HEK293 (cell line): ENCODE measurements at regions not wholly inside any gene's neighbourhood (a gene's known extent, or its start where the extent isn't known, plus 50 kb on each side); places are given as distances from the start of the nearest gene placed in this dataset.

Experiments used
- CTCF ChIA-PET: fragments of 350-600 bp; formaldehyde crosslinking; extraction: SDS; loops from one replicate; lab custom pipeline; 2021; ENCODE audit warnings: antibody characterized with exemption; lab: Yijun Ruan, JAX
- POLR2A ChIA-PET: fragments of 300-600 bp; formaldehyde crosslinking; extraction: SDS; loops from one replicate; lab custom pipeline; 2020; ENCODE audit warnings: antibody characterized with exemption, inconsistent platforms; lab: Yijun Ruan, JAX
- H3K27ac ChIP-seq: fragments of 200-500 bp; sonication (Bioruptor generic); 2 replicates; pipeline ENCODE4 v1.5.1; 2014; ENCODE audit warnings: low read depth, low read length, control low read depth, inconsistent platforms; ENCODE audit errors: extremely low read depth
- H3K36me3 ChIP-seq, 2 experiments: fragments of 200-500 bp in 1 of 2; sonication (Bioruptor generic) in 1 of 2; 1 replicate in 1 of 2; 2 replicates in 1 of 2; pipeline ENCODE4 v1.5.1; 2014 to 2017; ENCODE audit warnings: inconsistent platforms in 2 of 2, low read length in 2 of 2; ENCODE audit not compliant: control insufficient read depth in 2 of 2, insufficient read depth in 1 of 2
- H3K4me1 ChIP-seq: fragments of 200-500 bp; sonication (Bioruptor generic); 2 replicates; pipeline ENCODE4 v1.5.1; 2014; ENCODE audit warnings: mild to moderate bottlenecking, low read length, inconsistent platforms; ENCODE audit not compliant: control insufficient read depth, insufficient read depth
- H3K4me3 ChIP-seq: 2 replicates; pipeline ENCODE4 v1.5.1; 2011; ENCODE audit warnings: low read depth, mild to moderate bottlenecking, control low read depth, low read length, moderate library complexity
- H3K9me3 ChIP-seq: fragments of 200-500 bp; sonication (Bioruptor generic); 2 replicates; pipeline ENCODE4 v1.5.1; 2014; ENCODE audit warnings: low read depth, low read length, inconsistent platforms; ENCODE audit not compliant: control insufficient read depth, insufficient read depth
- GLIS2 ChIP-seq: fragments of 450-650 bp; formaldehyde crosslinking; IDR thresholded peaks from 2 replicates; pipeline ENCODE4 v1.5.1; 2016; ENCODE audit warnings: missing biosample characterization, missing genetic modification characterization
- SP7 ChIP-seq: fragments of 450-650 bp; formaldehyde crosslinking; IDR thresholded peaks from 2 replicates; pipeline ENCODE4 v1.5.1; 2016; ENCODE audit warnings: missing biosample characterization, missing genetic modification characterization
- YY2 ChIP-seq: fragments of 450-650 bp; formaldehyde crosslinking; IDR thresholded peaks from 2 replicates; pipeline ENCODE4 v1.5.1; 2016; ENCODE audit warnings: missing biosample characterization, missing genetic modification characterization
- ZEB2 ChIP-seq: fragments of 450-650 bp; formaldehyde crosslinking; IDR thresholded peaks from 2 replicates; pipeline ENCODE4 v1.5.1; 2016; ENCODE audit warnings: missing biosample characterization, missing genetic modification characterization
- ZFP3 ChIP-seq: fragments of 450-650 bp; formaldehyde crosslinking; IDR thresholded peaks from 2 replicates; pipeline ENCODE4 v1.5.1; 2016; ENCODE audit warnings: low read depth, missing biosample characterization, missing genetic modification characterization
- ZNF174 ChIP-seq: fragments of 450-650 bp; formaldehyde crosslinking; IDR thresholded peaks from 2 replicates; pipeline ENCODE4 v1.5.0; 2017; ENCODE audit warnings: missing biosample characterization, mild to moderate bottlenecking, missing genetic modification characterization
- ZNF214 ChIP-seq: fragments of 450-650 bp; formaldehyde crosslinking; IDR thresholded peaks from 2 replicates; pipeline ENCODE4 v1.5.1; 2017; ENCODE audit warnings: missing biosample characterization, mild to moderate bottlenecking, missing genetic modification characterization, borderline replicate concordance
- ZNF223 ChIP-seq: fragments of 450-650 bp; formaldehyde crosslinking; IDR thresholded peaks from 2 replicates; pipeline ENCODE4 v1.5.1; 2016; ENCODE audit warnings: missing biosample characterization, missing genetic modification characterization
- ZNF366 ChIP-seq: fragments of 450-650 bp; formaldehyde crosslinking; conservative IDR thresholded peaks from 2 replicates; pipeline ENCODE4 v1.5.1; 2016; ENCODE audit warnings: missing biosample characterization, missing genetic modification characterization
- ZNF404 ChIP-seq: fragments of 450-650 bp; formaldehyde crosslinking; IDR thresholded peaks from 2 replicates; pipeline ENCODE4 v1.5.1; 2017; ENCODE audit warnings: missing biosample characterization, missing genetic modification characterization
- ZNF423 ChIP-seq: fragments of 450-650 bp; formaldehyde crosslinking; IDR thresholded peaks from 2 replicates; pipeline ENCODE4 v1.5.1; 2016; ENCODE audit warnings: missing biosample characterization, missing genetic modification characterization
- ZNF529 ChIP-seq: fragments of 450-650 bp; formaldehyde crosslinking; IDR thresholded peaks from 2 replicates; pipeline ENCODE4 v1.5.1; 2017; ENCODE audit warnings: missing genetic modification characterization, missing biosample characterization; ENCODE audit not compliant: insufficient replicate concordance
- ZNF677 ChIP-seq: fragments of 450-650 bp; IDR thresholded peaks from 2 replicates; pipeline ENCODE4 v1.5.0; 2018; ENCODE audit warnings: missing biosample characterization, mild to moderate bottlenecking, missing genetic modification characterization, moderate library complexity
- ZNF707 ChIP-seq: fragments of 450-650 bp; formaldehyde crosslinking; IDR thresholded peaks from 2 replicates; pipeline ENCODE4 v1.5.1; 2016; ENCODE audit warnings: missing biosample characterization, missing genetic modification characterization
- ZNF76 ChIP-seq: fragments of 450-650 bp; formaldehyde crosslinking; IDR thresholded peaks from 2 replicates; pipeline ENCODE4; 2016; ENCODE audit warnings: low read depth, missing biosample characterization, missing genetic modification characterization, borderline replicate concordance
- ZSCAN16 ChIP-seq: fragments of 450-650 bp; formaldehyde crosslinking; IDR thresholded peaks from 2 replicates; pipeline ENCODE4 v1.5.1; 2016; ENCODE audit warnings: missing biosample characterization, missing genetic modification characterization
- TF ChIP-seq, protein P1 (sequence below): fragments of 450-650 bp; formaldehyde crosslinking; IDR thresholded peaks from 2 replicates; pipeline ENCODE4 v1.5.1; 2017; ENCODE audit warnings: missing biosample characterization, missing genetic modification characterization
- TF ChIP-seq, protein P2 (sequence below): fragments of 450-650 bp; formaldehyde crosslinking; IDR thresholded peaks from 2 replicates; pipeline ENCODE4 v1.5.1; 2017; ENCODE audit warnings: missing biosample characterization, mild to moderate bottlenecking, missing genetic modification characterization, moderate library complexity
- TF ChIP-seq, protein P3 (sequence below): fragments of 450-650 bp; formaldehyde crosslinking; IDR thresholded peaks from 2 replicates; pipeline ENCODE4 v1.5.0; 2017; ENCODE audit warnings: missing biosample characterization, missing genetic modification characterization, borderline replicate concordance
- TF ChIP-seq, protein P4 (sequence below): fragments of 450-650 bp; IDR thresholded peaks from 2 replicates; pipeline ENCODE4 v1.5.1; 2018; ENCODE audit warnings: missing biosample characterization, mild to moderate bottlenecking, missing genetic modification characterization
- TF ChIP-seq, protein P5 (sequence below): fragments of 450-650 bp; formaldehyde crosslinking; IDR thresholded peaks from 2 replicates; pipeline ENCODE4 v1.5.1; 2016; ENCODE audit warnings: missing biosample characterization, missing genetic modification characterization, low read depth

DNA sequence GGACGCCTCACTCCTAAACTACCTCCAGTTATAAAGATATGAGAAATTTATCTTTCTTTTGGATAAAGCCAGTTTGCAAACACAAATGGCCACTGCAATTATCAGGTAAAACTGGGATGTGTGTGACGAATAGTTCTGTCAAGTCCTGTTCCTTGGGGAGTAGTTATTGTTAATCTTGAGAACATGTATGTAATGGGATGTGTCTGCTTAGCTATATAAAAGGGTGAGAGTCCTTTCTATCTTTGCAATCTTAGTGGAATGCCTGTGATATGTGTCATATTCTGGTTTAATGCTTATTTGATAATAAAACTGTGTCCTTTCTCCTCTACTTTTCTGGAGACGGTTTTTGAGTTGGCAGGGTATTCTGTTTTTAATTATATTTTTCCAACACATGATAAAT lies 56.1 kb upstream of the PKP2 start:
- CTCF ChIA-PET = no interaction called here
- TF ChIP-seq ZNF707 (tag by site-specific recombination) (no peak), ZEB2 (no peak), ZNF174 (tag by site-specific recombination) (no peak), ZNF223 (no peak), ZNF214 (no peak), ZNF76 (tag by site-specific recombination) (no peak), ZNF423 (tag by site-specific recombination) (no peak), ZFP3 (tag by site-specific recombination) (no peak), ZNF404 (tag by site-specific recombination) (no peak), ZSCAN16 (no peak), GLIS2 (no peak), SP7 (tag by site-specific recombination) (no peak)
- TF ChIP-seq, protein P1, sequence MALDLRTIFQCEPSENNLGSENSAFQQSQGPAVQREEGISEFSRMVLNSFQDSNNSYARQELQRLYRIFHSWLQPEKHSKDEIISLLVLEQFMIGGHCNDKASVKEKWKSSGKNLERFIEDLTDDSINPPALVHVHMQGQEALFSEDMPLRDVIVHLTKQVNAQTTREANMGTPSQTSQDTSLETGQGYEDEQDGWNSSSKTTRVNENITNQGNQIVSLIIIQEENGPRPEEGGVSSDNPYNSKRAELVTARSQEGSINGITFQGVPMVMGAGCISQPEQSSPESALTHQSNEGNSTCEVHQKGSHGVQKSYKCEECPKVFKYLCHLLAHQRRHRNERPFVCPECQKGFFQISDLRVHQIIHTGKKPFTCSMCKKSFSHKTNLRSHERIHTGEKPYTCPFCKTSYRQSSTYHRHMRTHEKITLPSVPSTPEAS (tag by site-specific recombination) = no peak
- TF ChIP-seq, protein P2, sequence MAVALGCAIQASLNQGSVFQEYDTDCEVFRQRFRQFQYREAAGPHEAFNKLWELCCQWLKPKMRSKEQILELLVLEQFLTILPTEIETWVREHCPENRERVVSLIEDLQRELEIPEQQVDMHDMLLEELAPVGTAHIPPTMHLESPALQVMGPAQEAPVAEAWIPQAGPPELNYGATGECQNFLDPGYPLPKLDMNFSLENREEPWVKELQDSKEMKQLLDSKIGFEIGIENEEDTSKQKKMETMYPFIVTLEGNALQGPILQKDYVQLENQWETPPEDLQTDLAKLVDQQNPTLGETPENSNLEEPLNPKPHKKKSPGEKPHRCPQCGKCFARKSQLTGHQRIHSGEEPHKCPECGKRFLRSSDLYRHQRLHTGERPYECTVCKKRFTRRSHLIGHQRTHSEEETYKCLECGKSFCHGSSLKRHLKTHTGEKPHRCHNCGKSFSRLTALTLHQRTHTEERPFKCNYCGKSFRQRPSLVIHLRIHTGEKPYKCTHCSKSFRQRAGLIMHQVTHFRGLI (tag by site-specific recombination) = no peak
- TF ChIP-seq, protein P3, sequence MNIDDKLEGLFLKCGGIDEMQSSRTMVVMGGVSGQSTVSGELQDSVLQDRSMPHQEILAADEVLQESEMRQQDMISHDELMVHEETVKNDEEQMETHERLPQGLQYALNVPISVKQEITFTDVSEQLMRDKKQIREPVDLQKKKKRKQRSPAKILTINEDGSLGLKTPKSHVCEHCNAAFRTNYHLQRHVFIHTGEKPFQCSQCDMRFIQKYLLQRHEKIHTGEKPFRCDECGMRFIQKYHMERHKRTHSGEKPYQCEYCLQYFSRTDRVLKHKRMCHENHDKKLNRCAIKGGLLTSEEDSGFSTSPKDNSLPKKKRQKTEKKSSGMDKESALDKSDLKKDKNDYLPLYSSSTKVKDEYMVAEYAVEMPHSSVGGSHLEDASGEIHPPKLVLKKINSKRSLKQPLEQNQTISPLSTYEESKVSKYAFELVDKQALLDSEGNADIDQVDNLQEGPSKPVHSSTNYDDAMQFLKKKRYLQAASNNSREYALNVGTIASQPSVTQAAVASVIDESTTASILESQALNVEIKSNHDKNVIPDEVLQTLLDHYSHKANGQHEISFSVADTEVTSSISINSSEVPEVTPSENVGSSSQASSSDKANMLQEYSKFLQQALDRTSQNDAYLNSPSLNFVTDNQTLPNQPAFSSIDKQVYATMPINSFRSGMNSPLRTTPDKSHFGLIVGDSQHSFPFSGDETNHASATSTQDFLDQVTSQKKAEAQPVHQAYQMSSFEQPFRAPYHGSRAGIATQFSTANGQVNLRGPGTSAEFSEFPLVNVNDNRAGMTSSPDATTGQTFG (tag by site-specific recombination) = no peak
- TF ChIP-seq, all 188 proteins: peak for 0
- Histone ChIP-seq H3K27ac (no peak overlapping the region), H3K9me3 (no peaks in the 10 kb centered on the region), H3K4me3 (no peak overlapping the region), H3K36me3 (no peaks in the 10 kb centered on the region), H3K4me1 (no peaks in the 10 kb centered on the region)
- POLR2A ChIA-PET = interaction anchor here (0.9 kb wide), 1 partner anchor 34 kb away, joined by 3 read pairs; no protein-coding TSS in a partner anchor

DNA sequence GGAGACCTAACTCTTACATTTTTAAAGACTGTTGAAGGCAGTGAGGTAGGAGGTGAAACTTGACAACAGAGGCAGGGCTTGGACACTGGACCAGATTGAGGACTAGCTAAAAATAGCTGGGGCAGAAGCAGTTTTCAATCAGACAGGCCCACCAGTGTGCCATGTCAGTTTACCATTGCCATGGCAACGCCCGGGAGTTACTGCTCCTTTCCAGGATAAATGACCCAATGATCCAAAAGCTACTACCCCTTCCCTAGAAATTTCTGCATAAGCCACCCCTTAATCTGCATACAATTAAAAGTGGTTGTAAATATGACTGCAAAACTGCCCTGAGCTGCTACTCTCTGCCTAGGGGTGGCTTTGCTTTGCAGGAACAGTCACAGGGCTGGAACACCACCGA lies 53.2 kb upstream of the PKP2 start:
- POLR2A ChIA-PET = interaction anchor here (0.5 kb wide), 1 partner anchor 196 kb away, joined by 5 read pairs; no protein-coding TSS in a partner anchor
- no peak overlapping the region for H3K4me3 ChIP-seq
- CTCF ChIA-PET = interaction anchor here (0.6 to 0.9 kb wide), 5 partner anchors 28 to 1270 kb away, joined by 3 to 7 read pairs (median 3); no protein-coding TSS in a partner anchor

More for the DNA sequence above, 53.2 kb upstream of the PKP2 start:
- Histone ChIP-seq H3K9me3 (no peaks in the 10 kb centered on the region), H3K27ac (no peak overlapping the region), H3K4me1 (no peaks in the 10 kb centered on the region), H3K36me3 (no peaks in the 10 kb centered on the region)
- TF ChIP-seq ZNF529 (tag by site-specific recombination) (no peak), YY2 (tag by site-specific recombination) (no peak), ZNF366 (tag by site-specific recombination) (no peak), ZNF423 (tag by site-specific recombination) (no peak), ZNF677 (tag by site-specific recombination) (no peak)
- TF ChIP-seq, protein P4, sequence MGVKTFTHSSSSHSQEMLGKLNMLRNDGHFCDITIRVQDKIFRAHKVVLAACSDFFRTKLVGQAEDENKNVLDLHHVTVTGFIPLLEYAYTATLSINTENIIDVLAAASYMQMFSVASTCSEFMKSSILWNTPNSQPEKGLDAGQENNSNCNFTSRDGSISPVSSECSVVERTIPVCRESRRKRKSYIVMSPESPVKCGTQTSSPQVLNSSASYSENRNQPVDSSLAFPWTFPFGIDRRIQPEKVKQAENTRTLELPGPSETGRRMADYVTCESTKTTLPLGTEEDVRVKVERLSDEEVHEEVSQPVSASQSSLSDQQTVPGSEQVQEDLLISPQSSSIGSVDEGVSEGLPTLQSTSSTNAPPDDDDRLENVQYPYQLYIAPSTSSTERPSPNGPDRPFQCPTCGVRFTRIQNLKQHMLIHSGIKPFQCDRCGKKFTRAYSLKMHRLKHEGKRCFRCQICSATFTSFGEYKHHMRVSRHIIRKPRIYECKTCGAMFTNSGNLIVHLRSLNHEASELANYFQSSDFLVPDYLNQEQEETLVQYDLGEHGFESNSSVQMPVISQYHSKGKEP (tag by site-specific recombination) = no peak
- TF ChIP-seq, protein P5, sequence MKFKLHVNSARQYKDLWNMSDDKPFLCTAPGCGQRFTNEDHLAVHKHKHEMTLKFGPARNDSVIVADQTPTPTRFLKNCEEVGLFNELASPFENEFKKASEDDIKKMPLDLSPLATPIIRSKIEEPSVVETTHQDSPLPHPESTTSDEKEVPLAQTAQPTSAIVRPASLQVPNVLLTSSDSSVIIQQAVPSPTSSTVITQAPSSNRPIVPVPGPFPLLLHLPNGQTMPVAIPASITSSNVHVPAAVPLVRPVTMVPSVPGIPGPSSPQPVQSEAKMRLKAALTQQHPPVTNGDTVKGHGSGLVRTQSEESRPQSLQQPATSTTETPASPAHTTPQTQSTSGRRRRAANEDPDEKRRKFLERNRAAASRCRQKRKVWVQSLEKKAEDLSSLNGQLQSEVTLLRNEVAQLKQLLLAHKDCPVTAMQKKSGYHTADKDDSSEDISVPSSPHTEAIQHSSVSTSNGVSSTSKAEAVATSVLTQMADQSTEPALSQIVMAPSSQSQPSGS = no peak
